Mesothelial cell of epicardium (in vitro differentiated cells): ENCODE measurements at regions not wholly inside any gene's neighbourhood (a gene's known extent, or its start where the extent isn't known, plus 50 kb on each side); places are given as distances from the start of the nearest gene placed in this dataset.
A peak's percentile ranks its signal among the peaks of the same experiment; 100 is the strongest.

Experiments
- DNase-seq, 2 experiments: peaks; one replicate each; pipeline ENCODE4 v3.0.0; 2021; ENCODE audit warnings: low spot score in 2 of 2; ENCODE audit not compliant: unreplicated experiment in 2 of 2
- H3K27ac Mint-ChIP-seq: 2 replicates; pipeline ENCODE4 v1.8.0; 2021; ENCODE audit warnings: mixed read lengths
- H3K27me3 Mint-ChIP-seq: 2 replicates; pipeline ENCODE4 v1.8.0; 2021; ENCODE audit warnings: low read depth, mixed read lengths
- H3K36me3 Mint-ChIP-seq: 2 replicates; pipeline ENCODE4 v1.8.0; 2021; ENCODE audit warnings: mixed read lengths
- H3K4me1 Mint-ChIP-seq: 2 replicates; pipeline ENCODE4 v1.8.0; 2021; ENCODE audit warnings: mixed read lengths
- H3K4me3 Mint-ChIP-seq: 2 replicates; pipeline ENCODE4 v1.8.0; 2021; ENCODE audit warnings: mild to moderate bottlenecking, moderate library complexity, mixed read lengths
- H3K9me3 Mint-ChIP-seq: 2 replicates; pipeline ENCODE4 v1.8.0; 2021; ENCODE audit warnings: mixed read lengths
- TF ChIP-seq, protein P1 (sequence below): fragments of 200-600 bp; sonication (generic); IDR thresholded peaks from one replicate; pipeline ENCODE4 v1.5.0; 2021; ENCODE audit warnings: antibody characterized with exemption; ENCODE audit not compliant: unreplicated experiment

DNA sequence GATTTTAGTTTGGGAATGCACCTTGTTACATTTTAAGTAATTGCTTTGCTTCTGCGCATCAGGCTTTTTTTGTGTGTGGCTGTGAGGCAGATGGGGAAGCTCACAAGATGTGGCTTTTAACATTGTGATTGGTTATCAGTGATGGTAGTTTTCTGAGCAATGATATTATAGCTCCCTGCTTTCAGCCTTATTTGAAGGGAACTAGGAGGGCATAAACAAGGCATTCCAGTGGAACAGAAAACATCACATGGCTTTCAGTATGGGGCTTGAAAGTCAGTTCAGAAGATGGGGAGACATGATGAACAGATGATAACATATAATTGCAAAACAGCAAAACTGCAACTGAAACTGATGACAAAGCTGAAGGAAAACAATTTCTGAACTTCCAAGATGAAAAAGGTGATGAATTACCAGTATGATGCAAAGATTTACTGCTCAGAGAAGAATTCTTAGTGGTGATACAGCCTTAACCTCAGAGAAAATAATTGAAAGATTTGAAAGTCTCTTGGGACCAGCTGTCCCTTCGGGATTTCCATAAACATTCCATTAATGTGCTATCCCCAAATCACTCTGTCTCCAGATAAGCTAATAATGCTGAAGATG is 439.7 kb downstream of the RND3 start:
- peak overlapping the region; percentile 1 for H3K27ac Mint-ChIP-seq
- peaks cover 42% of the 10 kb centered on the region for H3K4me1 Mint-ChIP-seq
- DNase-seq, result no peak
- no peak overlapping the region for H3K4me3 Mint-ChIP-seq
- H3K36me3 Mint-ChIP-seq, result no peaks in the 10 kb centered on the region
- TF ChIP-seq, protein P1, sequence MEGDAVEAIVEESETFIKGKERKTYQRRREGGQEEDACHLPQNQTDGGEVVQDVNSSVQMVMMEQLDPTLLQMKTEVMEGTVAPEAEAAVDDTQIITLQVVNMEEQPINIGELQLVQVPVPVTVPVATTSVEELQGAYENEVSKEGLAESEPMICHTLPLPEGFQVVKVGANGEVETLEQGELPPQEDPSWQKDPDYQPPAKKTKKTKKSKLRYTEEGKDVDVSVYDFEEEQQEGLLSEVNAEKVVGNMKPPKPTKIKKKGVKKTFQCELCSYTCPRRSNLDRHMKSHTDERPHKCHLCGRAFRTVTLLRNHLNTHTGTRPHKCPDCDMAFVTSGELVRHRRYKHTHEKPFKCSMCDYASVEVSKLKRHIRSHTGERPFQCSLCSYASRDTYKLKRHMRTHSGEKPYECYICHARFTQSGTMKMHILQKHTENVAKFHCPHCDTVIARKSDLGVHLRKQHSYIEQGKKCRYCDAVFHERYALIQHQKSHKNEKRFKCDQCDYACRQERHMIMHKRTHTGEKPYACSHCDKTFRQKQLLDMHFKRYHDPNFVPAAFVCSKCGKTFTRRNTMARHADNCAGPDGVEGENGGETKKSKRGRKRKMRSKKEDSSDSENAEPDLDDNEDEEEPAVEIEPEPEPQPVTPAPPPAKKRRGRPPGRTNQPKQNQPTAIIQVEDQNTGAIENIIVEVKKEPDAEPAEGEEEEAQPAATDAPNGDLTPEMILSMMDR, result no peak
- H3K27me3 Mint-ChIP-seq, result no peaks in the 10 kb centered on the region
- no peaks in the 10 kb centered on the region for H3K9me3 Mint-ChIP-seq

DNA sequence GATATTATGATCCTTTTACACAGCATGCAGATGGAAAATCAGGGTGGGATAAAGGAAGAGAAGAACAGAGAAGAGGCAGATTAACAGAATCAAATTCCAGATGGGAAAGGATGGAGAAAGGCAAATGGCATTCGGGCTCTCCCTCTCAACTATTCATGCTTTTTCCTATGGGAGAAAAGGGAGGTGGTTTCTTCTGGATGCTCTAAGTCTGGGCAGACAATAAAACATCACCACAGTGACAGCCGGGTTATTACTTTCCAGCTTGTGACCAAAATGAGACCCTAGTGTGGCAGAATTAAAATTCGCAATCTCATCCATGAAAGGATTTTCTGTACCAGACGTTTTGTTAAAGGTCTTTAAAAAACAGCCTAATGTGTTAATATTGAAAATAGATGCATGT is 440.7 kb downstream of the RND3 start:
- H3K4me1 Mint-ChIP-seq, result peaks cover 48% of the 10 kb centered on the region
- no peaks in the 10 kb centered on the region for H3K36me3 Mint-ChIP-seq
- peak overlapping the region; percentile 27 for H3K27ac Mint-ChIP-seq
- TF ChIP-seq, protein P1, result no peak
- H3K4me3 Mint-ChIP-seq, result no peak overlapping the region
- no peaks in the 10 kb centered on the region for H3K9me3 Mint-ChIP-seq
- no peak for DNase-seq
- H3K27me3 Mint-ChIP-seq, result no peaks in the 10 kb centered on the region

DNA sequence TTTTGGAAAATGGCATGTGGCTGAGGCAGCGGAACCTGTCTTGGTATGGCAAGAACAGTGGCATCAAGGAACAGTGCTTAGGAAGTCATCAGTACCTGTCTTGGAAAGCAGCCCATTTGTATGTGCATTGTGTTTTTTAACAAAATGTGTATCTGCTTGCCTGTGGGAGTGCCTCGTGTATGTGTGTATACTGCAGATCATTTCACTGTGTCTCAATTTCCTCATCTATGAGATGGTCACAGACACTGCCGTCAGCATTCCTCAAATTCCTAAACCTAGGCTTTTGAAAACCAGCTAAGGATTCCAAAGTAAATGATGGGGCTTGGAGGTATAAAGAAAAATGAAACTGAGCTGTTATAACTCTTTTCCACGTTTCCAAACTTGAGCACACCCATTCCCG is 441.3 kb downstream of the RND3 start:
- Mint-ChIP-seq H3K27ac (peak overlapping the region; percentile 27), H3K4me1 (peaks cover 53% of the 10 kb centered on the region), H3K36me3 (no peaks in the 10 kb centered on the region), H3K9me3 (no peaks in the 10 kb centered on the region), H3K4me3 (no peak overlapping the region), H3K27me3 (no peaks in the 10 kb centered on the region)
- no peak for DNase-seq
- TF ChIP-seq, protein P1, result no peak

DNA sequence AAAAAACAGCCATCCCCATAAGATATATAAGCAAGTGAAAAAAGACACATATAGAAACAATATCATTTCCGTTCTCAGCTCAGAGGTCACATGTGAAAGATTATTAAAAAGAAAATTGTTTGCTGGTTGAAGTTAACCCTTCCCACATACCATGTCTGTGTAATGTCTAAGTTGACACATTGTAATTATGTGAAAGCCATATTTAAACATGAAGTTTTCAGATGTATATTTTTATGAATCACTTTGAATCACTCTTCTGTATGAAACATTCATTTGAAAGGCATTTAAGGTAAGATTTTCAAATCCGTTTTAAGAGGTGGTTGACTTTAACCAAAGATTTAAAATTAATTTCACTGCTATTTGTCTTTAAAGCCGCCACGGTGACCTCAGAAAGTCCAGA is 441.9 kb downstream of the RND3 start:
- H3K36me3 Mint-ChIP-seq, result no peaks in the 10 kb centered on the region
- peak overlapping the region; percentile 70 for H3K27ac Mint-ChIP-seq
- DNase-seq, result no peak
- no peak overlapping the region for H3K4me3 Mint-ChIP-seq
- no peaks in the 10 kb centered on the region for H3K9me3 Mint-ChIP-seq
- TF ChIP-seq, protein P1, result no peak
- H3K4me1 Mint-ChIP-seq, result peaks cover 59% of the 10 kb centered on the region
- H3K27me3 Mint-ChIP-seq, result no peaks in the 10 kb centered on the region

DNA sequence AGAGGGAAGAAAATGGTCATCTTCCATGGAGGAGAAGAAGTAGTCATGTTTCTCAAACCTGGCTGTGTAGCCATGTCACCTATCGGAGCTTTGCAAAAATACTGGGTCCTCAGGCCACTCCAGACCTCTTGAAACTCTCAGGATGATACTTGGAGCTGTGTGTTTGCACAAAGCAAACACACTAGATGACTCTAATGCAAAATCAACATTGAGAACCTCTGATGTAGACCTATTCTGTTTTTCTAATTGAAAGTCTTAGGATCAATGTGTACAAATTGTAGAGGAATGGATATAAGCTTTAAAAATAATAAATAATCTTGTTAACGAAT is 444.3 kb downstream of the RND3 start:
- DNase-seq, result no peak
- peaks cover 3% of the 10 kb centered on the region for H3K36me3 Mint-ChIP-seq
- no peaks in the 10 kb centered on the region for H3K27me3 Mint-ChIP-seq
- H3K4me1 Mint-ChIP-seq, result peaks cover 51% of the 10 kb centered on the region
- no peak overlapping the region for H3K27ac Mint-ChIP-seq
- TF ChIP-seq, protein P1, result no peak
- H3K9me3 Mint-ChIP-seq, result peaks cover 5% of the 10 kb centered on the region
- no peak overlapping the region for H3K4me3 Mint-ChIP-seq

DNA sequence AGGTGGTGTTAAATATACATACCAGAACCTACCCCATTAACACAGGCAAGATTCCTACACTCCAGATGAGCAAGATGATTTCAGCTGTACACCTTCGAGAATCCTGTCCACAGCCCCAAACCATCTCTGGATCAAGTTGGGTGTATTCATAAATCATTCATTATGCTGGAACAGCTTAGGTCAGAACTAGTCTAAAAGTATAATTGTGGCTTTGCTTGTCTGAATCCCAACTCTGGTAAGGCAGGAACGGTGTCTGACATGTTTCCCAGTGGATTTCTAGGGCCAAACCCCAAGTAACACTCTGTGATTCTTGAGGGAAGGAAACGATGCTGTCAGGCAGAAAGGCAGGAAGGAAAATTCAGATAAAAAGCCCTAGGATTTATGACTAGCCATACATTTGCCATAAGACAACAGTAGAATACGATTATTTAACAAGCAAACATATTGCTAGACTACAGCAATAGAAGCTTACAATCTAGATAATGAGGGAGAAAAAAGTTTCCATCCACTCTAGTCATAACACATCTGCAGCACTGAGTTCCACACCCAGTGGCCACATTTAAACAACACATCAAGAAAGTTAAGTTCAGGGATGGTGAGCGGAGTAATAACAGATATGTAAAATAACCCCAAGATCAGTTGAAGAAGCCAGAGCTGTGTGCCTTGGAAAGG is 444.8 kb downstream of the RND3 start:
- H3K9me3 Mint-ChIP-seq, result peaks cover 5% of the 10 kb centered on the region
- H3K27ac Mint-ChIP-seq, result peak overlapping the region; percentile 80
- DNase-seq, result no peak
- peaks cover 3% of the 10 kb centered on the region for H3K36me3 Mint-ChIP-seq
- peaks cover 46% of the 10 kb centered on the region for H3K4me1 Mint-ChIP-seq
- no peak overlapping the region for H3K4me3 Mint-ChIP-seq
- TF ChIP-seq, protein P1, result no peak
- no peaks in the 10 kb centered on the region for H3K27me3 Mint-ChIP-seq
